ENCODE measurements at regions not wholly inside any gene's neighbourhood (a gene's known extent, or its start where the extent isn't known, plus 50 kb on each side); places are given as distances from the start of the nearest gene placed in this dataset.

GRCh38 chr6:133764008-133764753 lies 124.7 kb upstream of the TCF21 start:
- Histone ChIP-seq H3K4me1 (ENCODE audit: insufficient read depth, low read length) (peaks cover 15% of the 10 kb centered on the region), H3K36me3 (ENCODE audit: insufficient read depth, low read length) (no peaks in the 10 kb centered on the region; the same call in 1 of the 2 replicates), H3K9me3 (ENCODE audit: control insufficient read depth, insufficient read depth, low read length) (no peaks in the 10 kb centered on the region), H3K9ac (ENCODE audit: low read depth, low read length) (no peak overlapping the region)

DNA sequence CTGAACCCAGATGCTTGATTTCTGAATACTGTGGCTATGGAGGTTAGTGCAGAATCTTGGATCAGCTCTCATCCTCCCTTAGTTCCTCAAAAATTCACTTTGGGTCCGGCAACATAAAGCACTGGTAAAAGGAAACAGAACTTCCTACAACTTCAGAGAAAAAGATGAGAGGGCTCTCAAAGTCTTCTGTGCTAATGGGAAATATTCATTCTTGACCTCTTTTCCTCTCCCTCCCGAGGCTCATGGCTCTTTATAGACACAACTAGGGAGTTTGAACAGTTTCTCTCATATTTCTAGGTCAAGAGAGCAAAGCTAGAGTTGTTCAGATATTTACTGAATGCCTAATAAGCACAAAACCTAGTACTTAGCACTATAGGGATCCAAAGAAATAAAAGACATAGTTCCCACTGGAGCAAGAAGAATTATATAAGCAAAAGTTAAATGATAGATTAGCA lies 124.1 kb upstream of the TCF21 start:
- Histone ChIP-seq H3K9me3 (ENCODE audit: control insufficient read depth, insufficient read depth, low read length) (no peaks in the 10 kb centered on the region), H3K36me3 (ENCODE audit: insufficient read depth, low read length) (no peaks in the 10 kb centered on the region; the same call in 1 of the 2 replicates), H3K9ac (ENCODE audit: low read depth, low read length) (no peak overlapping the region), H3K4me1 (ENCODE audit: insufficient read depth, low read length) (peaks cover 15% of the 10 kb centered on the region)

GRCh38 chr6:133767357-133767970 lies 121.4 kb upstream of the TCF21 start:
- Histone ChIP-seq H3K9ac (ENCODE audit: low read depth, low read length) (no peak overlapping the region), H3K36me3 (ENCODE audit: insufficient read depth, low read length) (no peaks in the 10 kb centered on the region; the same call in 1 of the 2 replicates), H3K4me1 (ENCODE audit: insufficient read depth, low read length) (peaks cover 15% of the 10 kb centered on the region), H3K9me3 (ENCODE audit: control insufficient read depth, insufficient read depth, low read length) (no peaks in the 10 kb centered on the region)

DNA sequence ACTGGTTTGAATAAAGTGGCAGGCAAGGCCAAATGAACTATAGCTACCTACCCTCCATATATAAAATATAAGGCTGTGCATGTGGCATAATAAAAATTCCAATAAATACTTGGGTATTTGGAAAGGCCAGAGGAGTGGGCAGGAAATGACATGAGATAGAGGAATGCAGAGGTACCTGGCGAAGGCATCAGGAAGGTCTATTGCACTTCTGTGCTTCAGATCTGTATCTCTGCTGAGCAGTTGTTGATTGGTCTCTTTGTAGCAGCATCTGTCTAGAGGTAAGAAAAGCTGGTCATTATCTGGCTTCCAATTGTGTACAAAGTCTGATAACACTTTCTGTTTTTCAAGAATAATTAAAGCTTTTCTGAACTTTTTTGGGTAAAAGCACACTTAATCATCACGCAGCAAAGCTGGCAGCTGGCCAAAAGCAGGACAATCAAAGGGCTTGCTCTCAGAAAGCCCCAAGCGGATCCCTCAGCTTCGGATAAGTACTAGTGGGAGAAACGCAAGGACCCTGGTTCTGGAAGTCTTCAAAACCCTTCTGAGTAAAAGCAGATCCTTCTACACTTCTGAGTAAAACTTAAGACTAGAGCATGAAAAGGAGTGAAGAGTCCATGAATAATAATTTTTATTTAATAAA lies 120.1 kb upstream of the TCF21 start:
- no peak overlapping the region for H3K9ac ChIP-seq (ENCODE audit: low read depth, low read length)
- no peaks in the 10 kb centered on the region for H3K36me3 ChIP-seq (ENCODE audit: insufficient read depth, low read length)
- H3K4me1 ChIP-seq (ENCODE audit: insufficient read depth, low read length), result peaks cover 15% of the 10 kb centered on the region
- no peaks in the 10 kb centered on the region for H3K9me3 ChIP-seq (ENCODE audit: control insufficient read depth, insufficient read depth, low read length)

- Histone ChIP-seq H3K36me3 (ENCODE audit: insufficient read depth, low read length) (no peaks in the 10 kb centered on the region), H3K9ac (ENCODE audit: low read depth, low read length) (no peak overlapping the region), H3K9me3 (ENCODE audit: control insufficient read depth, insufficient read depth, low read length) (no peaks in the 10 kb centered on the region), H3K4me1 (ENCODE audit: insufficient read depth, low read length) (peaks cover 8% of the 10 kb centered on the region; the same call in 1 of the 2 replicates)
These were observed 119.5 kb upstream of the TCF21 start for GRCh38 chr6:133769463-133769862.

- 0 out of 2 replicates have a peak, but pooled peaks cover 6% of the 10 kb centered on the region for H3K4me1 ChIP-seq (ENCODE audit: insufficient read depth, low read length)
- H3K36me3 ChIP-seq (ENCODE audit: insufficient read depth, low read length), result no peaks in the 10 kb centered on the region
- H3K9me3 ChIP-seq (ENCODE audit: control insufficient read depth, insufficient read depth, low read length), result no peaks in the 10 kb centered on the region
- no peak overlapping the region for H3K9ac ChIP-seq (ENCODE audit: low read depth, low read length)
These were observed 116.3 kb upstream of the TCF21 start for GRCh38 chr6:133772567-133772966.

- 0 out of 2 replicates have a peak, but pooled peaks cover 3% of the 10 kb centered on the region for H3K4me1 ChIP-seq (ENCODE audit: insufficient read depth, low read length)
- no peaks in the 10 kb centered on the region for H3K36me3 ChIP-seq (ENCODE audit: insufficient read depth, low read length)
- no peak overlapping the region for H3K9ac ChIP-seq (ENCODE audit: low read depth, low read length)
- H3K9me3 ChIP-seq (ENCODE audit: control insufficient read depth, insufficient read depth, low read length), result no peaks in the 10 kb centered on the region
These were observed 115.1 kb upstream of the TCF21 start for GRCh38 chr6:133773776-133774175.

DNA sequence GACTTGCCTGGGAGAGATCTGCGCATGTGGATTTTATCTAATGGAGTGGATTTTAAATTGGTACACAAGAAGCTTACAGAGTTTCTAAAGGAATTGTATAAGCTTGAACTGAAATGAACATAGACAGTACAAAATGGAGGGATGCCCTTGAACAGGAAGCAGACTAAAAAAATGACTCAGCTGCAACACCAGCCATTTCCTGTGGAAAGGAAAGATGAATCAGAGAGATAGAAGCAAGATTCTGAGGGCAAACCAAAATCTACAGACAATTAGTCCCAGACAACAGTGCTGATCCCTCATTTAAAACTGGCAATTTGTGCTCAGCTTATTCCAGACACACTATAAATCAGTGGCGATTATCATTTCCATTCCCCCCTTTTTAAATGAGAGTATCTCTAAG lies 114.6 kb upstream of the TCF21 start:
- Histone ChIP-seq H3K4me1 (ENCODE audit: insufficient read depth, low read length) (no peaks in the 10 kb centered on the region), H3K9ac (ENCODE audit: low read depth, low read length) (no peak overlapping the region), H3K9me3 (ENCODE audit: control insufficient read depth, insufficient read depth, low read length) (no peaks in the 10 kb centered on the region), H3K36me3 (ENCODE audit: insufficient read depth, low read length) (no peaks in the 10 kb centered on the region)

GRCh38 chr6:133778414-133779130 lies 110.3 kb upstream of the TCF21 start:
- Histone ChIP-seq H3K9ac (ENCODE audit: low read depth, low read length) (no peak overlapping the region), H3K9me3 (ENCODE audit: control insufficient read depth, insufficient read depth, low read length) (no peaks in the 10 kb centered on the region), H3K36me3 (ENCODE audit: insufficient read depth, low read length) (no peaks in the 10 kb centered on the region), H3K4me1 (ENCODE audit: insufficient read depth, low read length) (no peaks in the 10 kb centered on the region)

DNA sequence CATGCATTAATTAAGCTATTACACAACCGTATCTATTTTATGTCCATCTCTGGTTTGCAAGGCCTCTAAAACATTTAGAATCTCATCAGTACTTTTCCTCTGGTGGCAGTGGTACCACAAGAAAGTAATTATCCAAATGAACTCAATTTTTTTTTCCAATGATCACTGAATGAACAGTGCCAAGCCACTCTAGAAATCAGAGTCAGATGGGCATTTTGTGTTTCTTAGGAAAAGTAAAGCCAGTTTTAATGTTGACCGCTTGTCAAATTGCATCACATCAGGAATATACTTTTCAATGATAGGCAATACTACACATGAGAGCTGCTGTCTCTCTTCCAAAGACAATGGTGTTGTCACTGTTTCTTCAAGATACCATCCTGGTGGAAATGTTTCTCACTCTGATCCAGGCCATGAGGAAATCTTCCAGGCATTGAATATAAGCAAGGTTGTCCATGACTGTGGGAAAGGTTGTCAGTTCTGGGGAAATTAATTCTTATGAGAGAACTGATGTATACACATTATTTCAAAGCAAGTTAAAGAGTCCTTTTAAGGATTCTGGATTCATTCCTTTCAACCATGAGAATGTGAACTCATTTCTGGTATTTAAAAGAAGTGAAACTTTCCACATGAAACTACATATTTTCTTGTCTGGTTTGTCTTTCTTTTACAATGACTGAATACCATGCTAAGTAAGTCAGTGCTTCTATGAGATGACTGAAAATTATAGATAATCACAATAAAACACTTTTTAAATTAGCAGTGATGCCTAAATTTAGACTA lies 108.8 kb upstream of the TCF21 start:
- Histone ChIP-seq H3K9ac (ENCODE audit: low read depth, low read length) (no peak overlapping the region), H3K36me3 (ENCODE audit: insufficient read depth, low read length) (no peaks in the 10 kb centered on the region)

DNA sequence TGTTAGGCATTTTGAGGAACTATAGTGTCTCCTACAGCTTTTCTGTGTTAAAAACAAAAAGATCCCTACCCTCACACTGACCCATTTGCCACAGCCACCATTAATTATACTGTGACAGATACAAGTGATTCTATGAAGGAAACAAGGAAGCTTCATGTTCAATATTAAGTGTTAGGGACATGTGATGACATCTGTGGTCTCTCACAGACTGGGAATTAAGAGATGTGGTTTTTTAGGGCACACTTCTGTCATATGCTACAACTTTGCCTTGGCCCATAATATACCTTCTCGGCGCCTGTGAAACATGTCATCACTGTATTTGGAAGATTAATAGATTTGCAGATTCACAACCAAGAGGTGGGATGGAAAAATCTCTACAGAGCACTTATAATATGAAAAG lies 102.9 kb upstream of the TCF21 start:
- Histone ChIP-seq H3K9me3 (ENCODE audit: control insufficient read depth, insufficient read depth, low read length) (no peaks in the 10 kb centered on the region), H3K9ac (ENCODE audit: low read depth, low read length) (no peak overlapping the region), H3K36me3 (ENCODE audit: insufficient read depth, low read length) (no peaks in the 10 kb centered on the region), H3K4me1 (ENCODE audit: insufficient read depth, low read length) (no peaks in the 10 kb centered on the region)

More for the DNA sequence above, 108.8 kb upstream of the TCF21 start:
- Histone ChIP-seq H3K4me1 (ENCODE audit: insufficient read depth, low read length) (no peaks in the 10 kb centered on the region), H3K9me3 (ENCODE audit: control insufficient read depth, insufficient read depth, low read length) (no peaks in the 10 kb centered on the region)

GRCh38 chr6:133787122-133787521 lies 101.8 kb upstream of the TCF21 start:
- no peaks in the 10 kb centered on the region for H3K4me1 ChIP-seq (ENCODE audit: insufficient read depth, low read length)
- H3K9me3 ChIP-seq (ENCODE audit: control insufficient read depth, insufficient read depth, low read length), result no peaks in the 10 kb centered on the region
- H3K9ac ChIP-seq (ENCODE audit: low read depth, low read length), result no peak overlapping the region
- H3K36me3 ChIP-seq (ENCODE audit: insufficient read depth, low read length), result no peaks in the 10 kb centered on the region

DNA sequence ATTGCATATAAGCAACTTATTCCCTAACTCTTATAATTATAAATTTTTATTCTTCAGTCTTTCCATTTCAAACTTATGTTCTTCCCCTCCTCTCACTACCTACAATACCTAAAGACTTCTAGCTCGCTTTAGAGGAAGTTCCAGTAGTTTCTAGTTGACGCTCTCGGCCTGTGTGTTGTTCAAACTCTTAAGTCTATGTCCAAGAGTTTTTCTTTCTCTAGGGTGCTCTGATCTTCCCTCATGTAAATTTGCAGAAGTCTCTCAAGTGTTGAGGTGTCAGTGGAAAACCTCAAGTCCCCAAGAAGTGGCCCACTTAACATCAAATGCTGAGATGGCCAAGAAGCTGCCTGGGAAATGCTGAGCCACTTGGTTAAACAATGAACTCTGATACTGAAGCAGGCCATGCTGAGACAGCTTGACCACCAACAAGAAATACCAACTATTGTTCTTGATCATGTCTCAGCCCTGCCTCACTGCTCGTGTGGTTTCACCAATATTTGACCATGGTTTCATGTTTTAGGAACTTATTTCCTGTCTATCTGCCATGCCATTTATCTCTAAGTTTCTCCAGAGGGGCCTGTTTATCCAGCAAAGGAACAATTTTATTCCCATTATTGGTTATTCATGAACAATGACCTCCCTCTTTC lies 100.9 kb upstream of the TCF21 start:
- Histone ChIP-seq H3K36me3 (ENCODE audit: insufficient read depth, low read length) (no peaks in the 10 kb centered on the region), H3K9me3 (ENCODE audit: control insufficient read depth, insufficient read depth, low read length) (no peaks in the 10 kb centered on the region), H3K4me1 (ENCODE audit: insufficient read depth, low read length) (no peaks in the 10 kb centered on the region), H3K9ac (ENCODE audit: low read depth, low read length) (no peak overlapping the region)

Data from ES-I3 (cell line).